Trophoblast cell (in vitro differentiated cells and primary cell): ENCODE measurements at regions not wholly inside any gene's neighbourhood (a gene's known extent, or its start where the extent isn't known, plus 50 kb on each side); places are given as distances from the start of the nearest gene placed in this dataset.

ENCODE experiments used
- DNase-seq, 2 donors: peaks; one replicate each; pipeline ENCODE4 v3.0.0-alpha.2; 2016
- H2AFZ ChIP-seq: 2 replicates; pipeline ENCODE4 v1.6.1; 2013; ENCODE audit warnings: low read length, moderate library complexity, mild to moderate bottlenecking; ENCODE audit not compliant: insufficient read depth, poor library complexity
- H2AK5ac ChIP-seq: 2 replicates; pipeline ENCODE4 v1.6.1; 2013; ENCODE audit warnings: mild to moderate bottlenecking, low read length
- H2BK120ac ChIP-seq: 2 replicates; pipeline ENCODE4 v1.6.1; 2013; ENCODE audit warnings: low read length, mild to moderate bottlenecking, moderate library complexity; ENCODE audit not compliant: insufficient read depth, poor library complexity
- H2BK12ac ChIP-seq: 2 replicates; pipeline ENCODE4 v1.6.1; 2013; ENCODE audit warnings: mild to moderate bottlenecking, low read length, moderate library complexity
- H2BK5ac ChIP-seq: 2 replicates; pipeline ENCODE4 v1.6.1; 2013; ENCODE audit warnings: low read length, low read depth, moderate library complexity, mild to moderate bottlenecking; ENCODE audit not compliant: poor library complexity
- H3K14ac ChIP-seq: 2 replicates; pipeline ENCODE4 v1.6.1; 2013; ENCODE audit warnings: mild to moderate bottlenecking, low read length
- H3K18ac ChIP-seq: 2 replicates; pipeline ENCODE4 v1.6.1; 2013; ENCODE audit warnings: mild to moderate bottlenecking, low read length
- H3K23ac ChIP-seq: 2 replicates; pipeline ENCODE4 v1.6.1; 2013; ENCODE audit warnings: low read length
- H3K27ac ChIP-seq: 2 replicates; pipeline ENCODE4 v1.5.1; 2013; ENCODE audit warnings: low read depth, mild to moderate bottlenecking, inconsistent platforms, low read length, moderate library complexity
- H3K27me3 ChIP-seq: 2 replicates; pipeline ENCODE4 v1.6.1; 2013; ENCODE audit warnings: inconsistent platforms, mild to moderate bottlenecking, low read length, moderate library complexity; ENCODE audit not compliant: insufficient read depth
- H3K36me3 ChIP-seq, 2 experiments: 1 replicate in 1 of 2; 2 replicates in 1 of 2; pipeline ENCODE4 v1.6.1; 2013; ENCODE audit warnings: low read length in 2 of 2, mild to moderate bottlenecking in 2 of 2, moderate library complexity in 1 of 2; ENCODE audit not compliant: insufficient read depth in 2 of 2, control insufficient read depth in 1 of 2
- H3K4ac ChIP-seq: 2 replicates; pipeline ENCODE4 v1.6.1; 2013; ENCODE audit warnings: low read depth, mild to moderate bottlenecking, low read length, moderate library complexity
- H3K4me1 ChIP-seq, 2 experiments: 1 replicate in 1 of 2; 2 replicates in 1 of 2; pipeline ENCODE4 v1.6.1; 2013; ENCODE audit warnings: low read length in 2 of 2, mild to moderate bottlenecking in 2 of 2, moderate library complexity in 1 of 2; ENCODE audit not compliant: insufficient read depth in 2 of 2, control insufficient read depth in 1 of 2
- H3K4me2 ChIP-seq: 2 replicates; pipeline ENCODE4 v1.6.1; 2013; ENCODE audit warnings: inconsistent platforms, mild to moderate bottlenecking, low read length, moderate library complexity
- H3K4me3 ChIP-seq: 2 replicates; pipeline ENCODE4 v1.5.1; 2013; ENCODE audit warnings: mild to moderate bottlenecking, low read depth, low read length, inconsistent platforms
- H3K79me1 ChIP-seq: one replicate; pipeline ENCODE4 v1.6.1; 2013; ENCODE audit warnings: low read length
- H3K79me2 ChIP-seq: 2 replicates; pipeline ENCODE4 v1.6.1; 2013; ENCODE audit warnings: low read length, mild to moderate bottlenecking; ENCODE audit not compliant: control insufficient read depth, insufficient read depth, poor library complexity
- H3K9ac ChIP-seq: 2 replicates; pipeline ENCODE4 v1.6.1; 2013; ENCODE audit warnings: mild to moderate bottlenecking, low read length
- H3K9me3 ChIP-seq: 2 replicates; pipeline ENCODE4 v1.6.1; 2013; ENCODE audit warnings: low read depth, mild to moderate bottlenecking, control low read depth, inconsistent platforms, low read length; ENCODE audit not compliant: insufficient read depth
- H4K12ac ChIP-seq: 2 replicates; pipeline ENCODE4 v1.6.1; 2013; ENCODE audit warnings: low read depth, mild to moderate bottlenecking, low read length, moderate library complexity
- H4K8ac ChIP-seq: 2 replicates; pipeline ENCODE4 v1.6.1; 2013; ENCODE audit warnings: low read depth, mild to moderate bottlenecking, low read length, moderate library complexity
- H4K91ac ChIP-seq: one replicate; pipeline ENCODE4 v1.6.1; 2013; ENCODE audit warnings: low read depth, mild to moderate bottlenecking, low read length, moderate library complexity
- WGBS: extraction: QIAGEN DNeasy Blood & Tissue Kit; methylation state at CpG from one replicate; pipeline ENCODE4 v1.1.7; 2013; ENCODE audit warnings: missing lambda C conversion rate; ENCODE audit not compliant: insufficient read length, insufficient coverage; ENCODE audit errors: extremely low coverage; 5-methylcytosine and 5-hydroxymethylcytosine counted together

- WGBS, result no CpG with 5 or more reads among the region's 3 CpGs
- DNase-seq, result peak; percentile 15 to 35
Observed at GRCh38 chr6:145036848-145037567, 698.3 kb downstream of the EPM2A start.

GRCh38 chr6:145042559-145042958 lies 692.8 kb downstream of the EPM2A start:
- peak in 1 of 2 donors; percentile 49 for DNase-seq
- Histone ChIP-seq H2BK12ac (no peak overlapping the region), H3K4me2 (no peak overlapping the region), H3K18ac (no peak overlapping the region), H3K4me1 (no peaks in the 10 kb centered on the region), H4K8ac (no peak overlapping the region), H3K79me1 (no peaks in the 10 kb centered on the region), H4K12ac (no peak overlapping the region), H2BK120ac (no peak overlapping the region), H3K9me3 (no peaks in the 10 kb centered on the region), H3K4me3 (no peak overlapping the region), H3K27me3 (no peaks in the 10 kb centered on the region), H3K14ac (no peak overlapping the region), H3K9ac (no peak overlapping the region), H2BK5ac (no peak overlapping the region), H3K79me2 (no peaks in the 10 kb centered on the region), H3K4ac (no peak overlapping the region), H3K27ac (no peak overlapping the region), H2AK5ac (no peak overlapping the region), H3K36me3 (no peaks in the 10 kb centered on the region), H3K23ac (no peak overlapping the region), H2AFZ (no peak overlapping the region), H4K91ac (no peak overlapping the region)
- no CpG with 5 or more reads among the region's 5 CpGs for WGBS

More at GRCh38 chr6:145036848-145037567, 698.3 kb downstream of the EPM2A start:
- Histone ChIP-seq H3K4me2 (no peak overlapping the region), H3K18ac (no peak overlapping the region), H3K27me3 (no peaks in the 10 kb centered on the region), H3K79me2 (no peaks in the 10 kb centered on the region), H3K9ac (no peak overlapping the region), H3K14ac (no peak overlapping the region), H3K4me1 (no peaks in the 10 kb centered on the region), H2BK5ac (no peak overlapping the region), H4K91ac (no peak overlapping the region), H3K79me1 (no peaks in the 10 kb centered on the region), H4K12ac (no peak overlapping the region), H3K4me3 (no peak overlapping the region), H2BK12ac (no peak overlapping the region), H3K4ac (no peak overlapping the region), H2BK120ac (no peak overlapping the region), H4K8ac (no peak overlapping the region), H3K9me3 (no peaks in the 10 kb centered on the region), H3K23ac (no peak overlapping the region), H3K36me3 (no peaks in the 10 kb centered on the region), H3K27ac (no peak overlapping the region), H2AFZ (no peak overlapping the region), H2AK5ac (no peak overlapping the region)

GRCh38 chr6:145043926-145044500 lies 691.3 kb downstream of the EPM2A start:
- Histone ChIP-seq H2BK12ac (no peak overlapping the region), H2BK120ac (no peak overlapping the region), H3K9me3 (no peaks in the 10 kb centered on the region), H3K27me3 (no peaks in the 10 kb centered on the region), H3K18ac (no peak overlapping the region), H3K27ac (no peak overlapping the region), H3K4ac (no peak overlapping the region), H3K79me1 (no peaks in the 10 kb centered on the region), H3K14ac (no peak overlapping the region), H4K91ac (no peak overlapping the region), H2BK5ac (no peak overlapping the region), H3K4me3 (no peak overlapping the region), H3K9ac (no peak overlapping the region), H3K79me2 (no peaks in the 10 kb centered on the region), H4K12ac (no peak overlapping the region), H3K36me3 (no peaks in the 10 kb centered on the region), H3K4me1 (no peaks in the 10 kb centered on the region), H3K23ac (no peak overlapping the region), H3K4me2 (no peak overlapping the region), H2AFZ (no peak overlapping the region), H2AK5ac (no peak overlapping the region), H4K8ac (no peak overlapping the region)
- WGBS, result no CpG with 5 or more reads among the region's 5 CpGs
- no peak for DNase-seq

- Histone ChIP-seq H2BK12ac (no peak overlapping the region), H3K4me3 (no peak overlapping the region), H3K36me3 (no peaks in the 10 kb centered on the region), H3K4ac (no peak overlapping the region), H3K27ac (no peak overlapping the region), H2AFZ (no peak overlapping the region), H2BK5ac (no peak overlapping the region), H3K23ac (no peak overlapping the region), H4K91ac (no peak overlapping the region), H2AK5ac (no peak overlapping the region), H3K4me2 (no peak overlapping the region), H3K9me3 (no peaks in the 10 kb centered on the region), H3K18ac (no peak overlapping the region), H3K79me1 (no peaks in the 10 kb centered on the region), H3K9ac (no peak overlapping the region), H4K12ac (no peak overlapping the region), H2BK120ac (no peak overlapping the region), H4K8ac (no peak overlapping the region), H3K14ac (no peak overlapping the region), H3K79me2 (no peaks in the 10 kb centered on the region), H3K4me1 (no peaks in the 10 kb centered on the region), H3K27me3 (no peaks in the 10 kb centered on the region)
- no CpG with 5 or more reads among the region's 3 CpGs for WGBS
- DNase-seq, result no peak
Observed at GRCh38 chr6:145044641-145045246, 690.6 kb downstream of the EPM2A start.
